H1 (cell line): ENCODE measurements at regions not wholly inside any gene's neighbourhood (a gene's known extent, or its start where the extent isn't known, plus 50 kb on each side); places are given as distances from the start of the nearest gene placed in this dataset.
A peak's percentile ranks its signal among the peaks of the same experiment; 100 is the strongest.

Experiments used
- CTCF ChIA-PET: fragments of 300-600 bp; sonication (Branson Sonifier 250); formaldehyde crosslinking; loops from one replicate; lab custom pipeline; 2021; ENCODE audit not compliant: partially characterized antibody; lab: Charles Lee
- POLR2A ChIA-PET: fragments of 300-600 bp; sonication (Branson Sonifier 250); formaldehyde crosslinking; loops from one replicate; lab custom pipeline; 2021; ENCODE audit warnings: inconsistent platforms; ENCODE audit not compliant: partially characterized antibody; lab: Charles Lee
- DNase-seq, 2 experiments: peaks; one replicate each; pipeline versions ENCODE4 v3.0.0 to v3.0.0-alpha.2; 2010 to 2022; ENCODE audit warnings: low spot score in 2 of 2, low read depth in 1 of 2, mixed read lengths in 1 of 2
- FAIRE-seq: peaks from 2 replicates; lab custom pipeline; 2011; peaks lifted over from hg19 to GRCh38; lab: Jason Lieb, UNC
- H2AFZ ChIP-seq: 2 replicates; pipeline ENCODE4 v1.8.1; 2012; ENCODE audit warnings: low read length, inconsistent platforms
- H2AK5ac ChIP-seq: 2 replicates; pipeline ENCODE4 v1.6.1; 2013; ENCODE audit warnings: low read depth, low read length
- H2BK120ac ChIP-seq: replicated peaks from 2 replicates; pipeline ENCODE3; 2013; ENCODE audit warnings: low read depth, low read length, inconsistent platforms
- H2BK12ac ChIP-seq: 2 replicates; pipeline ENCODE4 v1.6.1; 2013; ENCODE audit warnings: low read depth, low read length
- H2BK15ac ChIP-seq: 2 replicates; pipeline ENCODE4 v1.6.1; 2013; ENCODE audit warnings: low read length
- H2BK20ac ChIP-seq: 2 replicates; pipeline ENCODE4 v1.6.1; 2013; ENCODE audit warnings: low read length
- H2BK5ac ChIP-seq: 2 replicates; pipeline ENCODE4 v1.6.1; 2013; ENCODE audit warnings: low read depth, low read length
- H3K14ac ChIP-seq: 2 replicates; pipeline ENCODE4 v1.6.1; 2013; ENCODE audit warnings: inconsistent platforms; ENCODE audit not compliant: insufficient read length
- H3K18ac ChIP-seq: 2 replicates; pipeline ENCODE4 v1.6.1; 2013; ENCODE audit warnings: low read length; ENCODE audit errors: extremely low read depth
- H3K23ac ChIP-seq: 2 replicates; pipeline ENCODE4 v1.6.1; 2013; ENCODE audit warnings: inconsistent platforms; ENCODE audit not compliant: insufficient read length
- H3K23me2 ChIP-seq: 2 replicates; pipeline ENCODE4 v1.6.1; 2013; ENCODE audit warnings: low read depth, low read length
- H3K27ac ChIP-seq: 2 replicates; pipeline ENCODE4 v1.6.1; 2011; ENCODE audit warnings: low read depth, low read length, inconsistent platforms
- H3K27me3 ChIP-seq, 4 experiments: replicated peaks in 1 of 4; 1 replicate in 1 of 4; 2 replicates in 3 of 4; pipeline versions ENCODE4 v1.6.1 to v1.8.1; 2011 to 2013; ENCODE audit warnings: low read length in 3 of 4, mild to moderate bottlenecking in 3 of 4, inconsistent platforms in 2 of 4, mixed read lengths in 2 of 4, moderate library complexity in 1 of 4; ENCODE audit not compliant: control insufficient read depth in 3 of 4, insufficient read depth in 3 of 4; ENCODE audit errors: extremely low read depth in 1 of 4
- H3K36me3 ChIP-seq, 4 experiments: 2 replicates each; pipeline versions ENCODE4 v1.6.1 to v1.8.1; 2011 to 2013; ENCODE audit warnings: mild to moderate bottlenecking in 4 of 4, low read length in 3 of 4, moderate library complexity in 2 of 4, control low read depth in 1 of 4, inconsistent platforms in 1 of 4; ENCODE audit not compliant: insufficient read depth in 4 of 4, control insufficient read depth in 2 of 4
- H3K4ac ChIP-seq: replicated peaks from 2 replicates; pipeline ENCODE3; 2013; ENCODE audit warnings: low read length, low read depth, mixed read lengths, inconsistent platforms; ENCODE audit not compliant: insufficient read length
- H3K4me1 ChIP-seq, 4 experiments: replicated peaks in 1 of 4; 1 replicate in 1 of 4; 2 replicates in 3 of 4; pipeline versions ENCODE4 v1.6.1 to v1.8.1; 2011 to 2013; ENCODE audit warnings: low read length in 3 of 4, inconsistent platforms in 2 of 4, mixed read lengths in 1 of 4; ENCODE audit not compliant: insufficient read depth in 4 of 4, control insufficient read depth in 3 of 4
- H3K4me2 ChIP-seq, 2 experiments: 2 replicates each; pipeline versions ENCODE4 v1.6.1 to v1.8.1; 2011 to 2013; ENCODE audit warnings: low read depth in 2 of 2, low read length in 2 of 2, control low read depth in 1 of 2, inconsistent platforms in 1 of 2, mild to moderate bottlenecking in 1 of 2; ENCODE audit not compliant: insufficient read depth in 1 of 2
- H3K4me3 ChIP-seq, 4 experiments: fragments of 200-600, 300-600 bp in 1 of 4; sonication (generic), shearing (Covaris generic), sonication (Bioruptor Twin) in 1 of 4; 2 replicates each; pipeline versions ENCODE4 v1.5.1 to v1.8.1; 2011 to 2016; ENCODE audit warnings: low read length in 4 of 4, low read depth in 3 of 4, control low read depth in 2 of 4, inconsistent platforms in 2 of 4, mild to moderate bottlenecking in 2 of 4, mixed read lengths in 1 of 4, moderate library complexity in 1 of 4; ENCODE audit not compliant: insufficient read depth in 2 of 4; ENCODE audit errors: extremely low read depth in 1 of 4
- H3K56ac ChIP-seq: replicated peaks from 2 replicates; pipeline ENCODE3; 2013; ENCODE audit warnings: low read depth, mild to moderate bottlenecking, mixed read lengths, low read length, inconsistent platforms; ENCODE audit not compliant: insufficient read length
- H3K79me1 ChIP-seq: 2 replicates; pipeline ENCODE4 v1.6.1; 2013; ENCODE audit warnings: low read depth, low read length, control low read depth
- H3K79me2 ChIP-seq, 2 experiments: 2 replicates each; pipeline versions ENCODE4 v1.6.1 to v1.8.1; 2012 to 2013; ENCODE audit warnings: low read length in 2 of 2, mild to moderate bottlenecking in 2 of 2, inconsistent platforms in 1 of 2; ENCODE audit not compliant: insufficient read depth in 2 of 2, control insufficient read depth in 1 of 2
- H3K9ac ChIP-seq, 4 experiments: replicated peaks in 1 of 4; 1 replicate in 1 of 4; 2 replicates in 3 of 4; pipeline versions ENCODE4 v1.6.1 to v1.8.1; 2011 to 2013; ENCODE audit warnings: low read depth in 3 of 4, low read length in 3 of 4, control low read depth in 2 of 4, mild to moderate bottlenecking in 2 of 4, moderate library complexity in 2 of 4, inconsistent platforms in 1 of 4; ENCODE audit errors: extremely low read depth in 1 of 4
- H3K9me3 ChIP-seq, 2 experiments: 2 replicates each; pipeline versions ENCODE4 v1.6.1 to v1.8.1; 2012 to 2013; ENCODE audit warnings: mild to moderate bottlenecking in 2 of 2, moderate library complexity in 2 of 2, control low read depth in 1 of 2, inconsistent platforms in 1 of 2, low read depth in 1 of 2, low read length in 1 of 2, mixed read lengths in 1 of 2; ENCODE audit not compliant: insufficient read depth in 2 of 2
- H4K20me1 ChIP-seq, 2 experiments: replicated peaks in 1 of 2; 2 replicates each; pipeline versions ENCODE3 to v1.8.1; 2011 to 2013; ENCODE audit warnings: inconsistent platforms in 2 of 2, low read length in 2 of 2, mild to moderate bottlenecking in 1 of 2; ENCODE audit not compliant: insufficient read depth in 2 of 2, control insufficient read depth in 1 of 2
- H4K5ac ChIP-seq: 2 replicates; pipeline ENCODE4 v1.6.1; 2013; ENCODE audit warnings: low read length, low read depth, mixed read lengths, inconsistent platforms; ENCODE audit not compliant: insufficient read length
- H4K8ac ChIP-seq: 2 replicates; pipeline ENCODE4 v1.8.0; 2013; ENCODE audit warnings: mild to moderate bottlenecking, moderate library complexity, low read length, inconsistent platforms; ENCODE audit not compliant: insufficient read depth; ENCODE audit errors: extremely low read depth
- H4K91ac ChIP-seq: replicated peaks from 2 replicates; pipeline ENCODE3; 2013; ENCODE audit warnings: low read length, mixed read lengths, inconsistent platforms; ENCODE audit not compliant: insufficient read length
- CTCF ChIP-seq, 3 experiments: IDR thresholded peaks; 1 replicate in 2 of 3; 2 replicates in 1 of 3; pipeline versions ENCODE4 v1.5.1 to v1.6.1; 2011; ENCODE audit warnings: low read length in 3 of 3, mild to moderate bottlenecking in 3 of 3, inconsistent platforms in 2 of 3, low read depth in 1 of 3, moderate library complexity in 1 of 3; ENCODE audit not compliant: insufficient read depth in 1 of 3; ENCODE audit errors: control extremely low read depth in 1 of 3
- RAD21 ChIP-seq, 2 experiments: IDR thresholded peaks in 1 of 2; conservative IDR thresholded peaks in 1 of 2; 2 replicates each; pipeline ENCODE4 v1.6.1; 2011; ENCODE audit warnings: low read depth in 2 of 2, low read length in 2 of 2, improper control_type of control experiment in 1 of 2, inconsistent platforms in 1 of 2, mild to moderate bottlenecking in 1 of 2, moderate library complexity in 1 of 2
- TEAD4 ChIP-seq: IDR thresholded peaks from 2 replicates; pipeline ENCODE4 v1.6.1; 2012; ENCODE audit warnings: low read depth, low read length, inconsistent platforms, mixed read lengths
- WGBS, 2 experiments: shearing (Covaris generic) in 1 of 2; methylation state at CpG; one replicate each; pipeline versions ENCODE4 v1.1.6 to v1.1.7; 2013 to 2015; ENCODE audit warnings: low lambda C conversion rate in 2 of 2, mixed read lengths in 2 of 2, inconsistent platforms in 1 of 2, low coverage in 1 of 2, missing lambda C conversion rate in 1 of 2; ENCODE audit not compliant: insufficient replicate concordance in 2 of 2, insufficient coverage in 1 of 2, insufficient read length in 1 of 2; ENCODE audit errors: extremely low coverage in 1 of 2, missing lambda C conversion rate in 1 of 2; 5-methylcytosine and 5-hydroxymethylcytosine counted together

- H2AK5ac ChIP-seq, result no peak overlapping the region
- H3K23ac ChIP-seq, result no peak overlapping the region
- FAIRE-seq (peak; percentile 66), DNase-seq (peak in 1 of 2 experiments; percentile 65)
- no peaks in the 10 kb centered on the region for H3K4me1 ChIP-seq
- no peak overlapping the region for H2BK5ac ChIP-seq
- no peaks in the 10 kb centered on the region for H3K79me1 ChIP-seq
- H4K5ac ChIP-seq, result no peak overlapping the region
- H3K9ac ChIP-seq, result no peak overlapping the region
- H3K4me3 ChIP-seq, result no peak overlapping the region
- no peaks in the 10 kb centered on the region for H3K79me2 ChIP-seq
- peak in 2 of 3 experiments; percentile 32 to 49; a peak in 2 of 4 replicates for TF ChIP-seq CTCF (IDR thresholded peaks at IDR 0.05; ENCODE audit: control extremely low read depth in 1 of 3, insufficient read depth in 1 of 3, low read depth in 1 of 3, low read length in 3 of 3)
- peak; percentile 38 to 51 for TF ChIP-seq RAD21 (IDR thresholded peaks at IDR 0.05 in 1 of 2, conservative IDR thresholded peaks at IDR 0.05 in 1 of 2; ENCODE audit: low read depth in 2 of 2, low read length in 2 of 2)
- no peak for TF ChIP-seq TEAD4
- no peaks in the 10 kb centered on the region for H3K27me3 ChIP-seq
- ChIA-PET POLR2A (interaction anchor here (0.6 kb wide), 1 partner anchor 1987 kb away, joined by 3 read pairs; no protein-coding TSS in a partner anchor), CTCF (interaction anchor here (1.3 kb wide), 1 partner anchor 18 kb away, joined by 3 read pairs; no protein-coding TSS in a partner anchor)
- H3K9me3 ChIP-seq, result no peaks in the 10 kb centered on the region
- H4K8ac ChIP-seq, result peak overlapping the region; percentile 68; the same call in 1 of the 2 replicates
- H3K18ac ChIP-seq, result no peak overlapping the region; the same call in 1 of the 2 replicates
- no peaks in the 10 kb centered on the region for H3K23me2 ChIP-seq
- no peak overlapping the region for H2BK120ac ChIP-seq
- no peaks in the 10 kb centered on the region for H3K36me3 ChIP-seq
- no peak overlapping the region for H2BK15ac ChIP-seq
- H3K56ac ChIP-seq, result no peak overlapping the region
- no peak overlapping the region for H2BK20ac ChIP-seq
- H4K91ac ChIP-seq, result no peak overlapping the region
- H3K4me2 ChIP-seq, result no peak overlapping the region
- 48% methylated on average over 7 of the region's 7 CpGs; no CpG with 5 or more reads in 1 of the 2 experiments for whole genome bisulfite sequencing, 2 experiments
- H4K20me1 ChIP-seq, result no peaks in the 10 kb centered on the region
- H2AFZ ChIP-seq, result no peak overlapping the region
- no peak overlapping the region for H2BK12ac ChIP-seq
- H3K27ac ChIP-seq, result no peak overlapping the region
- H3K4ac ChIP-seq, result no peak overlapping the region
- H3K14ac ChIP-seq, result no peak overlapping the region
Measured at GRCh38 chrX:142804085-142804484, 221.6 kb upstream of the SPANXN4 start.
